ENCODE measurements at regions not wholly inside any gene's neighbourhood (a gene's known extent, or its start where the extent isn't known, plus 50 kb on each side); places are given as distances from the start of the nearest gene placed in this dataset.
"Not testable (repeated sequence)": the region's sequence is repeated elsewhere in the genome, so short reads cannot be mapped to it uniquely, and the experiment has no call there.

DNA sequence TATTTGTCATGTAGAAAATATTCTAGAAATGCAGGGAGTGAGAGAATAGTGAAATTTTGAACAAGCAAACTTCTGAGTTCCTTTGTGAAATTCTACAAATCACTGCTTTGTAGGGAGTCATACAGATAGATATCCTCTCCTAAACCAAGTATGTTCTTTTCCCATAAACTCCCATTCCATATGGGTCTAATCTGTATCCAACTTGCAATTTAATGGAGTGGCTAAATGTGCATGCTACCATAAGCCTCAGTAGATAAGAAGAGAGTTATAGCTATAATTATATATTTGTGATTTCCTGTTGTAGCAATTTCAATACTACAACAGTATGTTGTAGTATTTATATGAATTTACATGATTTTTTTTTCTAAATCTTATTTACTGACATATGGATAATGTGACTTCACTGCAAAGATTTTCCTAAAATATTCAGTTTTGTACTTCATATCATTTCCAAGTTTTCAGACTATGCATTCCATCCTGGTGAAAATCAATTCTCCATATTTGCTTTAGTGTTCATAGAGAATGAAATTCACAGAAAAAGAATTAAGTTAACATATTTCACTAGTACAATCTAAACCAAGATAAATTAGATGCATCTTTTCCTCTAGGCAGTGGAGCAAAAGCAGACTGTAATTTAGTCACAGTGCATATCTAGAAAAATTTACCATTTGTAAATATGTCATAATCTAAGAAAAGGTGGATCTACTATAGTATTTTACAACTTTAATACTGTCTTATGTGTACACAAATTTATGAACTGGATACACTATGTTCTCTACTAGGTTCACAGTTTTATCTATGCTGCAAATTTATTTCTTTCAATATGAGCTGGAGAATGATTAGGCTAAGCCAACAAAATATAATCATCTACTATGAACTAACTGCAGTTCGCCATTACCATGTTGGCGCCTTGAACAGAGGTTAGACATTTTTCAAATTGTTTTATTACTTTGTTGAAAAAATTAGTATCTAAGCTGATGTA is 372.9 kb upstream of the NDST3 start:
- in situ Hi-C loops (cut with HindIII; ENCODE audit: low sequenced_read_pairs), result no loop called here

DNA sequence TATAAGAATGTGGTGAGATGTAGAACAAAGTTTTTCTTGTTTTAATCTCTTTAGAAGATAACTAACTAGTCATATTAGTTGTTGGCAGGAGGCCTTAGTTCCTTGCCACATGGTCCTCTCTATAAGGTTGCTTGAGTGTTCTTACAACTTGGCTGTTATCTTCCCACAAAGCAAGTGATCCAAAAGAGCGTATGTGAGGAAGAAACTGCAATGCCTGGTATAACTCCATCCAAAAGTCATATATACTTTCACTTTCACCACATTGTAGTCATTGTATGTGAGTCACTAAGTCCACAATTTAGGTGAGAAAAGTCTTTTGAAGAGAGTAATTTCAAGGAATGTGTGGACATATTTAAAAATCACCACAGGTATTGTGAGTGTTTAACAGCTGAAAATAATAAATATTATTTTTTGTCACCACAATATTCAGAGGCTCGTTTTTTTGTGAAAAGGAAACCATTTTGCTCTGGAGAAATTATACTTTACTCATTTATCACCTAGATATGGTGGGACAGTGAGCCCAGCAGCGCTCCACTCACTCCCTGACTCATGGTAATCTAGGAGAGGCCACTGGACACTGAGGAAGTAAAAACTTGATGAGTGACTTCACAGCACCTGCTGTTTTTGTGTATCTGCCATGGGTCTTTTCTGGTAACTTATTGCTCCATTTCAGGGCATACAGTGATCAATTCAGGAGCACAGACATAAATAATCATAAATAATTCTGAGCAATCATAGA is 369.4 kb upstream of the NDST3 start:
- in situ Hi-C loops (cut with HindIII; ENCODE audit: low sequenced_read_pairs), result no loop called here

DNA sequence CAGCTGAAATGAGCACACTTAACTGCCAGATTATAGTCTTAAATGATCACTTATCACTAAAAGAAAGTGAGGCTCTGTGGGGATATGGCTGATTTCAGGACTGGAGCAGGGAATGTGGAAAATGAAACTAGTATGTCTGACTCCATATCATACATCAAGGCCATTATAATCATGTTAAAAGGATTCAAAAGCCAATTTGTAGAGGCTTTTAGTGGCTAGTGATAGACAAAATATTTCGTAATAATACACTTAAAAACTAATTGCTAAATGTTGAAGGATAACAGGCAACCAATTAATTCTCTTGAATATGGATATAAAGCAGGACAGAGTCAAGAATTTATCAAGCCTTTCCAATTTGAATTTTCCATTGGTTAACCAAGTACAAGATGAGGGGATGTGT is 358.1 kb upstream of the NDST3 start:
- in situ Hi-C loops (cut with HindIII; ENCODE audit: low sequenced_read_pairs), result no loop called here

DNA sequence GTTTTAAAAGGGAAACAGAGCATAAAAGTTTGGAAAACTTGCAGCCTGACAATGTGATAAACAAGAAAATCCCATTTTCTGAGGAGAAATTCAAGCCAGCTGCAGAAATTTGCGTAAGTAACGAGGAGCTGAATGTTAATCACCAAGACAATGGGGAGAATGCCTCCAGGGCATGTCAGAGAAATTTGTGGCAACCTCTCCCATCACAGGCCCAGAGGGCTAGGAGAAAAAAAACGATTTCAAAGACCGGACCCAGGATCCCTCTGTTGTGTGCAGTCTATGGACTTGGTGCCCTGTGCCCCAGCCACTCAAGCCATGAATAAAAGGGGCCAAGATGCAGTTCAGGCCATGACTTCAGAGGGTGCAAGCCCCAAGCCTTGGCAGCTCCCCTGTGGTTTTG is 355.4 kb upstream of the NDST3 start:
- in situ Hi-C loops (cut with HindIII; ENCODE audit: low sequenced_read_pairs), result no loop called here

DNA sequence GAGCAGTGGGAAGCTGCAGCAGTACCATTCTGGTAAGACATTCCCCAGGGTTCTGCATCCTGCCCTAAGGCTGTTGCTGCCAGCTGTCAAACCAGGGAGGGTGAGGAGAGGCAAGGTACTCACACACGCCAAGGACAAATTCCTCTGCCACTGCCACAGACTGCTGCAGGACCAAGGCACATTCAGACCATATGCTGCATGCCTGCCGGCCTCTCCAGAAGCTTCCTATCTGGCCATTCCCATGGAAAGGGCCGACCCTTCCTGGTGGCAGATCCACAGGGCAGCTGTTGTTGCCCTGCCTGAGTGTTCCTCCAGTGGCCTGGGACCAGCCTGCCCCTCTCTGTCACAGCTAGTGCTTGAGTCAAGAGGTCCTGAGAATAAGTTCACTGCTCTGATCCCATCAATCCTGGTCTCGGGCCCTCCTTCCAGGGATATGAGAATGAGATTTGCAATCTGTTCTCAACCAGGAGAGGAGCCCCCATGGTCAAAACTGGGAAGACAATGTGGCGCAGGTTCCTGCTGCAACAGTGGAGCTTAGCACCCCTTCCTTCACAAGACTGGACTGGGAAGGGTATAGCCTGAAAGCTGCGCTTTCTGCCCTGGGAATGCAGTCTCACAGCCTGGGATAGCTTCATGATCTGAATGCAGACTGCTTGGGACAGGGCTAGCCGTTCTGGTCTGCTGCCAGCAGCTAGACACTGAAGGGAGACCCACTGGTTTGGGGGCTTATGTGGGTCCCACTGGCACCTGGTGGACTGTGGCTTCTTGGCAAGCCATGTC is 342.5 kb upstream of the NDST3 start:
- in situ Hi-C loops (cut with HindIII; ENCODE audit: low sequenced_read_pairs), result no loop called here

DNA sequence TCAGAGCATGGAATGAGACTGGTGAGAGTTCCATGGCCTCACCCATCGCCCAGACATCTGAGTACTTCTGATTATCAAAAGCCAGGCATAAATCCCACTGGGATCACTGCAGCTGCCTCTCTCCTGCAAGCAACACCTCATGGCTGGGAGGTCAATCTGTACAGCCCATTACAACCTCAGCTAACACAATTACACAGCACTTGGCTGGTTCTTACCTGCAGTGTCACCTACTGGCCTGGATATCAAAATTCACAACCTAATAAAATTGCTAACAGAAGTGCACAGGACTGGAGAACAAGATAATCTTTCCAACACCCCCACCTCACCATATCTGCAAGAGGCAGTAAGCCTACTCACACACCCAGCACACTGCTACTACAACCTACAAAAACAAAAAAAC is 341.7 kb upstream of the NDST3 start:
- in situ Hi-C loops (cut with HindIII; ENCODE audit: low sequenced_read_pairs), result no loop called here

DNA sequence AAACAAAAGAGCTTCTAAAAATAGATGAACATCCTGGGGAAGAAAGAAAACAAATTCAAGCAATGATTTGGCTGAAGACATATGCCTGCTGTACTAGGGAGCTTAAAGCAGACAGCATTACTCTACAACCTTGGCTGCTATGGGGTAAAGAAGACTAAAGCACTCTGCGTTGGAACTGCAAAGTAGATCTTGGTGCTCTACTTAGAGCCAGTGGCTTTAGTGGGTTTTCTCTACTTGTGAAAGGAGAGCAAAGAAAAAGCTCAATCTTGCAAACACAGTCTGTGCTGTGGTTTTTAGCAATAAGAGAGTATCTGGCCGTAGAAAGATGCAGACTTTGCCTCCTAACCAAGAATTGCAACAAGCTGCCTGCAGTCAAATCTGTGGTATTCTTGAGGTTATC is 334.7 kb upstream of the NDST3 start:
- in situ Hi-C loops (cut with HindIII; ENCODE audit: low sequenced_read_pairs), result no loop called here

DNA sequence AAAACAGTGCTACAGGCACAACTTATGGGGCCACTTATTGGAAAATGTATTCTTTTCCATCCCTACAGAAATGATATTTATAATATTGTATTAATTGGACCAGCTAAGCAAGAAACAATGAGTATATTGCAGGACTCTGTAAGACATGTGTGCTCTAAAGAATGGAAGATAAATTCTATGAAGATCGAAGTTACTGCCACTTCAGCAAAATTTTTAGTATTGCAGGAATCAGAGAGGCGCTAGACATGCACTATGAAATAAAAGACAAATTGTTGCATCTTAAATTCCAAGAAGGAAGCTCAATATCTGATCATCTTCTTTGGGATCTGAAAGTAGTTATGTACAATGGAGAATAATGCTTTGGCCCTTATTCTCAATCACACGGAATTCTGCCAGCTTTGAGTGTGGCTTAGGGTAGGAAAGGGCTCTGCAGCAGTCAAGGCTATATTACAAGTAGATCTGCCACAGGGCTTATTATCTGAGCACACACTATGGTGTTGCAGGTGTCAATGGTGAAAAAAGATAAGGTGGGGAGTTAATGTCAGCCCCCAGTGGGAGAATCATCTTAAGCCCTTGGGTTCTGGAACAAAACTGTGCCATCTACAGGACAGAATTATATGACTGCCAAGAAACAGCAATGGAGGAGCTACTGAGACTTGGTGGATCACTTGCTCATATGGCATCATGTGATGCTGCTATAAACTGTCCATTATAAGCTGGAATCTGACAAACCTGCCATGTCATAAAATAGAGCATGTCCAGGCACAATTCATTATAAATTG is 334.0 kb upstream of the NDST3 start:
- in situ Hi-C loops (cut with HindIII; ENCODE audit: low sequenced_read_pairs), result no loop called here

DNA sequence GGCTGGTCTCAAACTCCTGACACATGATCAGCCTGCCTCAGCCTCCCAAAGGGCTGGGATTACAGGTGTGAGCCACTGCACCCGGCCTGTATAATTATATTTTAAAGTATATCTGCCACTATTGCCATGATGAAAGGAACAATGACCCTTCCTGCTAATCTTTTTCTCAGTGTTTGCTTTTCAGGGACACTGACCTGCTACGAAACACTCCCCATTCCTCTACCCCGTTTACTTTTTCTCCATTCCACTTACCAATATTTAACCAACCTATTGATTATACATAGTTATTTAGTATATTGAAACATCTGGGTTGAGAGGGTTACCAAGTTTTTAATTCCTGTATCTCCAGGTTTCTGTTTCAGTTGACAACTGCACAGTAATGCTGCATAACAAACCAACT is 331.9 kb upstream of the NDST3 start:
- in situ Hi-C loops (cut with HindIII; ENCODE audit: low sequenced_read_pairs), result no loop called here

DNA sequence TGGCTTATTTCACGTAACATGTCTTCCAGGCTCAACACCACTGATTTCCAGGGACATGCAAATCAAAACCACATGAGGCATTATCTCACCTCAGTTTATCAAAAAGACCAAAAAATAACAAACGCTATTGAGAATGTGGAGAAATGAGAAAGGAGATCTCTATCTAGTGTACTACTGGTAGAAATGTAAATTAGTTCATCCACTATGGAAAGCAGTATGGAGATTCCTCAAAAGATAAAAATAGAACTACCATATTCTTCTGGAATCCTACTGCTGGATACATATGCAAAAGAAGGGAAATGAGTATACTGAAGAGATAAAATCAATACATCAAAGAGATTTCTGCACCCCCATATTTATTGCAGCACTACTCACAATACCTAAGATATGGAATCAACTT is 329.6 kb upstream of the NDST3 start:
- in situ Hi-C loops (cut with HindIII; ENCODE audit: low sequenced_read_pairs), result no loop called here

DNA sequence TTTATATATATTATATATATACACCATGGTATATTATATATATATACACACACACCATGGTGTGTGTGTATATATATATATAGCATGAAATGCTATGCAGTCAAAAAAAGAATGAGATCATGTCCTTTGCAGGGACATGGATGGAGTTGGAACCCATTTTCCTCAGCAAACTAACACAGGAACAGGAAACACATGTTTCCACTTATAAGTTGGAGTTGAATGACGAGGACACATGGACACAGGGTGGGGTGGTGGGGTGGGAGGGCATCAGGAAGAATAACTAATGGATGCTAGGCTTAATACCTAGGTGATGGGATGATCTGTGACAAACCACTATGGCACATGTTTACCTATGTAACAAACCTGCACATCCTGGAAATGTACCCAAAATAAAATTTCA is 293.6 kb upstream of the NDST3 start:
- in situ Hi-C loops (cut with HindIII; ENCODE audit: low sequenced_read_pairs), result no loop called here

DNA sequence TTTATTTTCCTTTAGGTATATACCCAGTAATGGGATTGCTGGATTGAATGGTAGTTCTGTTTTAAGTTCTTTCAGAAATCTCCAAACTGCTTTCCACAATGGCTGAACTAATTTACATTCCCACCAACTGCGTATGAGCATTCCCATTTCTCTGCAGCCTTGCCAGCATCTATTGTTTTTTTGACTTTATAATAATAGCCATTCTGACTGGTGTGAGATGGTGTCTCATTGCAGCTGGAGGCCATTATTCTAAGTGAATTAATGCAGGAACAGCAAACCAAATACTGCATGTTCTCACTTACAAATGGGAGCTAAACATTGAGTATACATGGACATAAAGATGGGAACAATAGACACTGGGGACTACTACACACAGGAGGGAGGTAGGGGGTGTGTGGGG is 288.9 kb upstream of the NDST3 start:
- in situ Hi-C loops (cut with HindIII; ENCODE audit: low sequenced_read_pairs), result not testable (repeated sequence)

DNA sequence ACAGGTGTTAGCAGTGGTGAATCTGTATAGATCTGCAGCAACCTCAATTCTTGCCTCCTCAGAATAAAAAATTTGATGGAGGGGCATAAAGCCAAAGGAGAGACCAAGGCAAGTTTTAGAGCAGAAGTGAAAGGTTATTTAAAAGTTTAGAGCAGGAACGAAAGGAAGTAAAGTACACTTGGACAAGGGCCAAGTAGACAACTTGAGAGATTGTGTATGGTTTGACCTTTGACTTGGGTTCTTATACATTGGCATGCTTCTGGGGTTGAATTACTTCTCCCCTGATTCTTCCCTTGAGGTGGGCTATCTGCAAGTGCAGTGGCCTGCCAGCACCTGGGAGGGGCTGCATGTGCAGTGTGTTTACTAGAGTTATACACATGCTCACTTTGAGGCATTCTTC is 278.8 kb upstream of the NDST3 start:
- in situ Hi-C loops (cut with HindIII; ENCODE audit: low sequenced_read_pairs), result no loop called here

DNA sequence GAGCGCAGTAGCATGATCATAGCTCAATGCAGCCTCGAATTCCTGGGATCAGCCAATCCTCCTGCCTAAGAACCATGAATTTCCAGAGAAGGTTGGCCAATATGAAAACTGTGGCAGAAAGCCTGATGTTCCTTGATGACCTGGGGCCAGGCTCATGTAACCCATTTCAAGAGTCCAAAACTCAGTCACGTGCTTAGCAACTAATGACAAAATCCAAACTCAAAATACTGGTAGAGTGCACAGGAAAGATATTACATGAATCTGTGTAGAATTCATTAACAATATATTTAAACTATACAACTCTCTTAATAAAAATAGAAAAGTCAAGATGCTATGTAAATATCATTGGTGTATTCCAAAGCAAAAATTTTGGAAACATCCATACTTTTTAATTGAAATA is 265.7 kb upstream of the NDST3 start:
- in situ Hi-C loops (cut with HindIII; ENCODE audit: low sequenced_read_pairs), result no loop called here

DNA sequence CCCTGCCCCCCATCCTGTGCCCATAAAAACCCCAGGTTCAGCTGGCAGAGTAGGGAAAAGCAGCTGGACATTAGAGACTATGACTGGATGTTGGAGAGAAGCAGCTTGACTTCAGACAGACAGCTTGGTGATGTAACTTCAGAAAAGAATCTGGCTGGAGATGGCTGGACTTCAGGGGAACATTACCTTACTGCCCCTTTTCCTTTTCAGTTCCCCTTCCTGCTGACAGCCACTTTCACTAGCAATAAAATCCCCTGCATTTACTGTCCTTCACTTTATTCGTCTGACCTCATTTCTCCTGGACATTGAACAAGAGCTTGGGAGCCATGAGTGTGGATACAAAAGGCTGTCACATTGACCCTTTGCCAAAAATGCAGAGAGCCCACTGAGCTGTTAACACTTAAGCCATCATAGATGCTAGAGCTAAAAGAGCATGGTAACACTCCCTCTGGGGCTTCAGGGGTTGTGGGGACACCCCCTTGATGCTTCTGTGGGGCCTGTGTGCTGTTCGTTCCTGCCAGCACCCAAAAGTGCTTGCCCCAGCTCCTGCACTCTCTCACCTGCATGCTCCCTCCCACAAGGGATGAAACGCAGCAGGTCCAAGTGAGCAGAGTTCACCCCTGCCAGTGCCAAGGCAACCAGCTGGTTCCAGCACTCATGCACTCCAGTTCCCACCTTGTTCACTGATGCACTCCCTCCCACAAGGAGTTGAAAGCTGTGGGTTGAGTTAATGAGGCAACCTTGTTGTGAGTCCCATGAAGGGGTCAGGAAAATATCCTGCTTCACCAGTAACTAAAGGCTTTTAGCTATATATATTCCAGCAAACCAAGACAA is 263.8 kb upstream of the NDST3 start:
- in situ Hi-C loops (cut with HindIII; ENCODE audit: low sequenced_read_pairs), result no loop called here

DNA sequence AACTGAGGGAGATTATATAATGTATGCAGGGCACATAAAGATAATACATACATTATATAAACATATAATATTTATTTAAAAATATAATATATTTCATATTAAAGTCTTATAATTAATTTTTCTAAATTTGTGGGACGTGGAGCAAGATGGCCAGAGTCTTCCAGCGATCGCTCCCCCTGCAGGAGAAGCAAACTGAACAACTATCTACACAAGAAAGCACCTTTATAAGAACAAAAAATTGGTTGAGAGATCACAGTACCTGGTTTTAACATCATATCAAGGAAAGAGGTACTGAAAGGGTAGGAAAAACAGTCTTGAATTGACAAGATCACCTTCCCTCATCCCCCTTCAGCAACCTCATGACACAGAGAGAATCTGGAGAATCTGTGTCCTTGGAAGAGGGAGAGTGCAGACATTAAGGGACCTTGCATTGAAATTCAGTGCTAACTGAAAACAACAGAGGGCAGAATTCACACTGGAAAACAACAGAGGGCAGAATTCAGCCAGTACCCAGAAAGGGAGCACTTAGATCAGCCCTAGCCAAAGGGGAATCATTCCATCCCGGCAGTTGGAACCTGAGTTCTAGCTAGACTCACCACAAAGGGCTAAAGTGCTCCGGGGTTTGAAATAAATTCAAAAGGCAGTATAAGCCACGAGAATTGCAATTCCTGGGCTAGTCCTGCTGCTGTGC is 262.5 kb upstream of the NDST3 start:
- in situ Hi-C loops (cut with HindIII; ENCODE audit: low sequenced_read_pairs), result no loop called here

DNA sequence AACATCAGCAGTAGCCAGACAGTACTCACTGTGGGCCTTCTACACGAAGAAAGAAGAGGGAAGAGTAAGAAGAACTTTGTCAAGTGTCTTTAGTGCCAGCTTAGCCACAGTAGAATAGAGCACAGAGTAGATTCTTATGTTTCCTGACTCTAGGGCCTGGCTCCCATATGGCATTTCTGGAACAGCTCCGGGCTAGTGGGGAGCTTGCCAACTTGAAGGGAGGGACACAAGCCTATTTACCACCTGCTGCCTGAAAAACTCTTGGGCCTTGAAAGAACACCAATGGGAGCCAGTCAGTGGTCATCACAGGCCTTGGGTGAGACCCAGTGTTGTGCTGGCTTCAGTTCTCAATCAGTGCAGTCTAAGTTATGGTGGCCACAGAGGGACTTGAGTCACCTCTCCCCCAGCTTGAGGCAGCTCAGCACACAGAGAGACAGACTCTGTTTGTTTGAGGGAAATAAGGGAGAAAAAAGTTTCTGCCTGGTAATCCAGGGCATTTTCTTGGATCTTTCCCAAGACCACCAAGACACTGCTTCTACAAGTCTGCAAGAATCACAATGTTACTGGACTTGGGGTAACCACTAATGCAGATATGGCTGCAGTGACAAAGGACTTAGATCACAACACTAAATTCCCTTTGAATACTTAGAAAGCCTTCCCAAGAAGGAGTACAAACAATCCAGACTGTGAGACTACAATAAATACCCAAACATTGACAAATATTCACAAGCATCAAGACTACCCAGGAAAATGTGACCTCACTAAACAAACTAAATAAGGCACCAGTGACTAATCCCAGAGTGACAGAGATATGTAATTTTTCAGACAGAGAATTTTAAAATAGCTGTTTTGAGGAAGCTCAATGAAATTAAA is 261.0 kb upstream of the NDST3 start:
- in situ Hi-C loops (cut with HindIII; ENCODE audit: low sequenced_read_pairs), result no loop called here

DNA sequence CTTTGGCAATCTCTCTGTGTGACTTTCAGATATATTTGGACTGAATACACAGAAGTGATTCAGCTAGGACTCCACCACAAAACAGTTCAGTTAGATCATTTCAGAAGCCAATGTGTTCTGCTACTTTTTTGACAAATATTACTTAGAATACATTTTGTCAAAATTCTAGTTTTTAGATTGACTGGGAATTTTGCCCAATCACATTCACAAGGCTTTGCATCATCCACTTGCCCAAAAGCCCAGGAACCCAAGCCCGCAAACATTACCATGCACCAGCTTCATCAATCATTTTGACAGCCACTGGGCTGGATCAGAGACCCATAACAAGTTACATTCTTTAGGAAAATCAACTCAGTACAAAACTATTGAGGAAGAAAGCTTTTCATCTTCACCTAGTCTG is 256.6 kb upstream of the NDST3 start:
- in situ Hi-C loops (cut with HindIII; ENCODE audit: low sequenced_read_pairs), result no loop called here

Data from DLD1 (cell line).